K562 (cell line): ENCODE measurements at regions not wholly inside any gene's neighbourhood (a gene's known extent, or its start where the extent isn't known, plus 50 kb on each side); places are given as distances from the start of the nearest gene placed in this dataset.

Experiments
- BACH1 ChIP-seq: fragments of 200-800 bp; sonication (Bioruptor generic); IDR thresholded peaks from 2 replicates; pipeline ENCODE4 v1.6.1; 2016; ENCODE audit warnings: missing genetic modification characterization, missing compliant biosample characterization
- BRD9 ChIP-seq: fragments of 450-650 bp; IDR thresholded peaks from 2 replicates; pipeline ENCODE4 v1.6.1; 2018; ENCODE audit warnings: low read depth; ENCODE audit not compliant: partially characterized antibody
- MCM7 ChIP-seq, 2 experiments: fragments of 450-650 bp; IDR thresholded peaks; 2 replicates each; pipeline ENCODE4 v1.6.1; 2016 to 2018
- ZNF668 ChIP-seq: fragments of 250-450 bp; sonication (Bioruptor Pico); IDR thresholded peaks from 2 replicates; pipeline ENCODE4 v1.8.0; 2022; ENCODE audit warnings: mild to moderate bottlenecking, inconsistent platforms
- TF ChIP-seq, protein P1 (sequence below), 2 experiments: fragments of 450-650 bp in 1 of 2; sonication (generic) in 1 of 2; formaldehyde crosslinking in 1 of 2; IDR thresholded peaks in 1 of 2; conservative IDR thresholded peaks in 1 of 2; 2 replicates each; pipeline versions ENCODE4 v1.6.1 to v1.8.1; 2016 to 2023; ENCODE audit warnings: mild to moderate bottlenecking in 2 of 2, moderate library complexity in 2 of 2, inconsistent platforms in 1 of 2, missing genetic modification reagents in 1 of 2
- TF ChIP-seq, protein P2 (sequence below): fragments of 450-650 bp; IDR thresholded peaks from 2 replicates; pipeline ENCODE4 v1.7.0; 2016; ENCODE audit warnings: borderline replicate concordance
- TF ChIP-seq, protein P3 (sequence below): fragments of 250-450 bp; sonication (Bioruptor Pico); IDR thresholded peaks from 2 replicates; pipeline ENCODE4 v1.8.0; 2021; ENCODE audit warnings: moderate library complexity, mild to moderate bottlenecking, inconsistent platforms
- TF ChIP-seq, protein P4 (sequence below): sonication (generic); formaldehyde crosslinking; IDR thresholded peaks from 2 replicates; pipeline ENCODE4 v1.8.0; 2022; ENCODE audit warnings: mild to moderate bottlenecking, missing genetic modification reagents
- TF ChIP-seq, protein P5 (sequence below), 2 experiments: fragments of 450-650 bp; formaldehyde crosslinking in 1 of 2; IDR thresholded peaks; 2 replicates each; pipeline versions ENCODE4 v1.4.0 to v1.6.1; 2014 to 2020; ENCODE audit warnings: mild to moderate bottlenecking in 2 of 2, borderline replicate concordance in 1 of 2, low read depth in 1 of 2

DNA sequence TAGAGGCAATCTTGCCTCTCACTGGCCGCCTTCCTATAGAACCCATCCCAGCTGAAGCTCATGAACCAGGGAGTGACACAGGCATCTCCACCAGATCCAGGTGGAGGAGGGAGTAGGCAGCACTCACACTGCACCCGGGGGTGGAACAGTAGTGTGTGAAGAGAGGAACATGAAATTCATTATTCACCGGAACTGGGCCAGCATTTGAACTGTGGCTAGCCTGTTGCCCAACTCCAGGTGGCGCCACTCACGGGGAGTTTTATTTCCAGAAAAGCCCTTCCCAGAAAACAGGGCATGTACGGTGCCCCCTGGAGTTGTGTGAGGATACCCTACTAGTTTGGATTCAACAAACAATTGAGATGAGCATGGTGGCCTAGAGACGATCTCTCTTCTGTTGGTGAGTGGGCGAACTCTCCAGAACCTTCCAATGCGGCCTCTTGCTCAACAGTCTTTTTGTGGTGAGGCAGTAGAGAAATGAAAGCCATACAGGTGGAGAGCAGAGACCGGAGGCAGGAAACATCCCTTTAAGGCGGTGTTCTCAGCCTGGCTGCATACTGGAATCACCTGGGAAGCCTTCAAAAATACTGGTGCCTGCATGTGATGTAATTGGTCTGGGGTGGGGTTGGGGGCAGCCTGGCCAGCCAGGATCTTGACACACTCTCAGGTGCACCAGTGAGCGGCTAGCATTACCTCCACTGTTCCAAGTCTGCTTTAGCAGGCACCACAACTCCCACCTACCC, 73.5 kb upstream of the NEDD4L start (continued):
- TF ChIP-seq, protein P1, sequence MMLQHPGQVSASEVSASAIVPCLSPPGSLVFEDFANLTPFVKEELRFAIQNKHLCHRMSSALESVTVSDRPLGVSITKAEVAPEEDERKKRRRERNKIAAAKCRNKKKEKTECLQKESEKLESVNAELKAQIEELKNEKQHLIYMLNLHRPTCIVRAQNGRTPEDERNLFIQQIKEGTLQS (IDR thresholded peaks at IDR 0.05): no peak
- TF ChIP-seq, protein P1 (CRISPR knock-in tag; conservative IDR thresholded peaks at IDR 0.05): no peak
- TF ChIP-seq, protein P2, sequence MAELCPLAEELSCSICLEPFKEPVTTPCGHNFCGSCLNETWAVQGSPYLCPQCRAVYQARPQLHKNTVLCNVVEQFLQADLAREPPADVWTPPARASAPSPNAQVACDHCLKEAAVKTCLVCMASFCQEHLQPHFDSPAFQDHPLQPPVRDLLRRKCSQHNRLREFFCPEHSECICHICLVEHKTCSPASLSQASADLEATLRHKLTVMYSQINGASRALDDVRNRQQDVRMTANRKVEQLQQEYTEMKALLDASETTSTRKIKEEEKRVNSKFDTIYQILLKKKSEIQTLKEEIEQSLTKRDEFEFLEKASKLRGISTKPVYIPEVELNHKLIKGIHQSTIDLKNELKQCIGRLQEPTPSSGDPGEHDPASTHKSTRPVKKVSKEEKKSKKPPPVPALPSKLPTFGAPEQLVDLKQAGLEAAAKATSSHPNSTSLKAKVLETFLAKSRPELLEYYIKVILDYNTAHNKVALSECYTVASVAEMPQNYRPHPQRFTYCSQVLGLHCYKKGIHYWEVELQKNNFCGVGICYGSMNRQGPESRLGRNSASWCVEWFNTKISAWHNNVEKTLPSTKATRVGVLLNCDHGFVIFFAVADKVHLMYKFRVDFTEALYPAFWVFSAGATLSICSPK: no peak
- TF ChIP-seq BACH1 (tag): no peak
- TF ChIP-seq ZNF668: no peak
- TF ChIP-seq, protein P3, sequence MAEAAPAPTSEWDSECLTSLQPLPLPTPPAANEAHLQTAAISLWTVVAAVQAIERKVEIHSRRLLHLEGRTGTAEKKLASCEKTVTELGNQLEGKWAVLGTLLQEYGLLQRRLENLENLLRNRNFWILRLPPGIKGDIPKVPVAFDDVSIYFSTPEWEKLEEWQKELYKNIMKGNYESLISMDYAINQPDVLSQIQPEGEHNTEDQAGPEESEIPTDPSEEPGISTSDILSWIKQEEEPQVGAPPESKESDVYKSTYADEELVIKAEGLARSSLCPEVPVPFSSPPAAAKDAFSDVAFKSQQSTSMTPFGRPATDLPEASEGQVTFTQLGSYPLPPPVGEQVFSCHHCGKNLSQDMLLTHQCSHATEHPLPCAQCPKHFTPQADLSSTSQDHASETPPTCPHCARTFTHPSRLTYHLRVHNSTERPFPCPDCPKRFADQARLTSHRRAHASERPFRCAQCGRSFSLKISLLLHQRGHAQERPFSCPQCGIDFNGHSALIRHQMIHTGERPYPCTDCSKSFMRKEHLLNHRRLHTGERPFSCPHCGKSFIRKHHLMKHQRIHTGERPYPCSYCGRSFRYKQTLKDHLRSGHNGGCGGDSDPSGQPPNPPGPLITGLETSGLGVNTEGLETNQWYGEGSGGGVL (CRISPR knock-in tag): no peak
- TF ChIP-seq, protein P4, sequence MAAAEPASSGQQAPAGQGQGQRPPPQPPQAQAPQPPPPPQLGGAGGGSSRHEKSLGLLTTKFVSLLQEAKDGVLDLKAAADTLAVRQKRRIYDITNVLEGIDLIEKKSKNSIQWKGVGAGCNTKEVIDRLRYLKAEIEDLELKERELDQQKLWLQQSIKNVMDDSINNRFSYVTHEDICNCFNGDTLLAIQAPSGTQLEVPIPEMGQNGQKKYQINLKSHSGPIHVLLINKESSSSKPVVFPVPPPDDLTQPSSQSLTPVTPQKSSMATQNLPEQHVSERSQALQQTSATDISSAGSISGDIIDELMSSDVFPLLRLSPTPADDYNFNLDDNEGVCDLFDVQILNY: no peak
- TF ChIP-seq BRD9: no peak
- TF ChIP-seq, protein P5, sequence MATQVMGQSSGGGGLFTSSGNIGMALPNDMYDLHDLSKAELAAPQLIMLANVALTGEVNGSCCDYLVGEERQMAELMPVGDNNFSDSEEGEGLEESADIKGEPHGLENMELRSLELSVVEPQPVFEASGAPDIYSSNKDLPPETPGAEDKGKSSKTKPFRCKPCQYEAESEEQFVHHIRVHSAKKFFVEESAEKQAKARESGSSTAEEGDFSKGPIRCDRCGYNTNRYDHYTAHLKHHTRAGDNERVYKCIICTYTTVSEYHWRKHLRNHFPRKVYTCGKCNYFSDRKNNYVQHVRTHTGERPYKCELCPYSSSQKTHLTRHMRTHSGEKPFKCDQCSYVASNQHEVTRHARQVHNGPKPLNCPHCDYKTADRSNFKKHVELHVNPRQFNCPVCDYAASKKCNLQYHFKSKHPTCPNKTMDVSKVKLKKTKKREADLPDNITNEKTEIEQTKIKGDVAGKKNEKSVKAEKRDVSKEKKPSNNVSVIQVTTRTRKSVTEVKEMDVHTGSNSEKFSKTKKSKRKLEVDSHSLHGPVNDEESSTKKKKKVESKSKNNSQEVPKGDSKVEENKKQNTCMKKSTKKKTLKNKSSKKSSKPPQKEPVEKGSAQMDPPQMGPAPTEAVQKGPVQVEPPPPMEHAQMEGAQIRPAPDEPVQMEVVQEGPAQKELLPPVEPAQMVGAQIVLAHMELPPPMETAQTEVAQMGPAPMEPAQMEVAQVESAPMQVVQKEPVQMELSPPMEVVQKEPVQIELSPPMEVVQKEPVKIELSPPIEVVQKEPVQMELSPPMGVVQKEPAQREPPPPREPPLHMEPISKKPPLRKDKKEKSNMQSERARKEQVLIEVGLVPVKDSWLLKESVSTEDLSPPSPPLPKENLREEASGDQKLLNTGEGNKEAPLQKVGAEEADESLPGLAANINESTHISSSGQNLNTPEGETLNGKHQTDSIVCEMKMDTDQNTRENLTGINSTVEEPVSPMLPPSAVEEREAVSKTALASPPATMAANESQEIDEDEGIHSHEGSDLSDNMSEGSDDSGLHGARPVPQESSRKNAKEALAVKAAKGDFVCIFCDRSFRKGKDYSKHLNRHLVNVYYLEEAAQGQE (IDR thresholded peaks at IDR 0.05; ENCODE audit: borderline replicate concordance): peak; percentile 35; the same call in 1 of the 2 replicates
- TF ChIP-seq, protein P5 (CRISPR knock-in tag; IDR thresholded peaks at IDR 0.05; ENCODE audit: low read depth): no peak
- TF ChIP-seq MCM7 (IDR thresholded peaks at IDR 0.05): no peak
